ENCODE measurements at regions not wholly inside any gene's neighbourhood (a gene's known extent, or its start where the extent isn't known, plus 50 kb on each side); places are given as distances from the start of the nearest gene placed in this dataset.

DNA sequence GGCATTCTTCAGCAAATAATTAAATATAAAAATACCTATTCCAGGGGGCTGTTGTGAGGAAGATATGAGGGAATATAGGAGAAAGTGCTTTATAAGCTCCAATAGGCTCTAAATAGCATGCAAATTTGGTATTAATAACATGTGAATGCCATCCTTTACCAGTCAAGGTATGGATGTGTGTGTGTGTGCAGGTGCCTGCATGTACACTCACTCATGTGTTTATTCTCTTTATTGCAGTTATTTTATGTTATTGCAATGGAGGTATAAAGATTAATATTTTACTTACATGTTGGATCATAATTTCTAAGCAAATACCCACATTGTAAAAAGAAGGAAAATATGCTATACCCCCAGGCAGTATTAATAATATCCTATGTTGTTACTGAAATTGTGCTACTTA, 1093.0 kb upstream of the GYPC start:
- Histone ChIP-seq H3K9ac (ENCODE audit: low read depth in 1 of 3, low read length in 3 of 3) (no peak overlapping the region), H3K27me3 (ENCODE audit: control insufficient read depth in 3 of 3, insufficient read depth in 3 of 3, low read length in 3 of 3) (no peaks in the 10 kb centered on the region), H3K4me3 (ENCODE audit: low read length in 3 of 3) (no peak overlapping the region), H3K4me1 (ENCODE audit: control insufficient read depth in 3 of 3, insufficient read depth in 3 of 3, low read length in 3 of 3) (no peaks in the 10 kb centered on the region), H3K9me3 (ENCODE audit: control insufficient read depth in 3 of 3, low read length in 3 of 3) (no peaks in the 10 kb centered on the region), H3K36me3 (ENCODE audit: control insufficient read depth in 3 of 3, insufficient read depth in 3 of 3, low read length in 3 of 3) (no peaks in the 10 kb centered on the region), H3K27ac (ENCODE audit: low read depth, low read length) (no peak overlapping the region)

- Histone ChIP-seq H3K9ac (ENCODE audit: low read depth in 1 of 3, low read length in 3 of 3) (no peak overlapping the region), H3K27me3 (ENCODE audit: control insufficient read depth in 3 of 3, insufficient read depth in 3 of 3, low read length in 3 of 3) (no peaks in the 10 kb centered on the region), H3K4me3 (ENCODE audit: low read length in 3 of 3) (no peak overlapping the region), H3K4me1 (ENCODE audit: control insufficient read depth in 3 of 3, insufficient read depth in 3 of 3, low read length in 3 of 3) (no peaks in the 10 kb centered on the region), H3K36me3 (ENCODE audit: control insufficient read depth in 3 of 3, insufficient read depth in 3 of 3, low read length in 3 of 3) (no peaks in the 10 kb centered on the region), H3K9me3 (ENCODE audit: control insufficient read depth in 3 of 3, low read length in 3 of 3) (no peaks in the 10 kb centered on the region), H3K27ac (ENCODE audit: low read depth, low read length) (no peak overlapping the region)
Measured at GRCh38 chr2:125564471-125564870, 1091.5 kb upstream of the GYPC start.

DNA sequence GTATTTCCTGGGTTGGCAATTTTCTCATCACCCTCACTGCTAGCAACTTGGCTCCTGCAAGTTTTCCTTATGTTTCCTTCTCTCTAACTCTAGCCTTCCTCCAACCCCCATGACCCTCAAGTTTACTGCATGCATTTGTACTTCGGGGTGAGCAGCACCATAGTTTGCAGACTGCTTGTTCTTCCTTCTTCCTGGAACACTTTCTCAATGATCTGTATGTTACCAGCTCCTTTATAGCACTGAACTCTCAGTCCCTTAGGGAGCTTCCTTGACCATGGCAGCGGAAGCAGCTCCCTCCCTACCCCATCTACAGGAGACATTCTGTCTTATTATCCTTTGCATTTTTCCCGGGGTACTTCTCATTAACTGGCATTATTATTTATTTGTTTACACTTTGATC, 1089.5 kb upstream of the GYPC start:
- Histone ChIP-seq H3K4me3 (ENCODE audit: low read length in 3 of 3) (no peak overlapping the region), H3K9ac (ENCODE audit: low read depth in 1 of 3, low read length in 3 of 3) (no peak overlapping the region), H3K27ac (ENCODE audit: low read depth, low read length) (no peak overlapping the region), H3K9me3 (ENCODE audit: control insufficient read depth in 3 of 3, low read length in 3 of 3) (no peaks in the 10 kb centered on the region), H3K36me3 (ENCODE audit: control insufficient read depth in 3 of 3, insufficient read depth in 3 of 3, low read length in 3 of 3) (no peaks in the 10 kb centered on the region), H3K27me3 (ENCODE audit: control insufficient read depth in 3 of 3, insufficient read depth in 3 of 3, low read length in 3 of 3) (no peaks in the 10 kb centered on the region), H3K4me1 (ENCODE audit: control insufficient read depth in 3 of 3, insufficient read depth in 3 of 3, low read length in 3 of 3) (no peaks in the 10 kb centered on the region)

GRCh38 chr2:125567100-125567499, 1088.9 kb upstream of the GYPC start:
- H3K36me3 ChIP-seq (ENCODE audit: control insufficient read depth in 3 of 3, insufficient read depth in 3 of 3, low read length in 3 of 3): no peaks in the 10 kb centered on the region
- H3K4me3 ChIP-seq (ENCODE audit: low read length in 3 of 3): no peak overlapping the region
- H3K9me3 ChIP-seq (ENCODE audit: control insufficient read depth in 3 of 3, low read length in 3 of 3): no peaks in the 10 kb centered on the region
- H3K27me3 ChIP-seq (ENCODE audit: control insufficient read depth in 3 of 3, insufficient read depth in 3 of 3, low read length in 3 of 3): no peaks in the 10 kb centered on the region
- no peaks in the 10 kb centered on the region for H3K4me1 ChIP-seq (ENCODE audit: control insufficient read depth in 3 of 3, insufficient read depth in 3 of 3, low read length in 3 of 3)
- no peak overlapping the region for H3K27ac ChIP-seq (ENCODE audit: low read depth, low read length)
- no peak overlapping the region for H3K9ac ChIP-seq (ENCODE audit: low read depth in 1 of 3, low read length in 3 of 3)

DNA sequence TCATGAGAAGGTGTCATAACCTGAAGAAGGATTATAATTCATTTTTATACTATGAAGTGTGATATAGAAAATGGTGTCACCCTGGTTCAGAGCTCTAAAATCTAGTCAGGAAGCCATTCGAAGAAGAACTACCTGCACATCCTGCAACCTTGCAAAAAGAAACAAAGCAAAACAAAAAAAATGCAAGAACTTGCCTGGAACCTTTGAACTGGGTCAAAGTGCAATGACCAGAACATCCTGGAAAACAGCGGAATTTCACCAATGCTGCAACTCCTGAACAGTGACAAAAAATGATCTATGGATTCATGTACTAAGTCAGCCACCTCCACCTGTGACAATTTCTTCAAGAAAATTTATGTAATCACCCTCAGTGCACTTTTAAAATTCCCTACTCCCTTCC, 1083.3 kb upstream of the GYPC start:
- Histone ChIP-seq H3K4me1 (ENCODE audit: control insufficient read depth in 3 of 3, insufficient read depth in 3 of 3, low read length in 3 of 3) (no peaks in the 10 kb centered on the region), H3K9ac (ENCODE audit: low read depth in 1 of 3, low read length in 3 of 3) (no peak overlapping the region), H3K4me3 (ENCODE audit: low read length in 3 of 3) (no peak overlapping the region), H3K9me3 (ENCODE audit: control insufficient read depth in 3 of 3, low read length in 3 of 3) (no peaks in the 10 kb centered on the region), H3K27ac (ENCODE audit: low read depth, low read length) (no peak overlapping the region), H3K36me3 (ENCODE audit: control insufficient read depth in 3 of 3, insufficient read depth in 3 of 3, low read length in 3 of 3) (no peaks in the 10 kb centered on the region), H3K27me3 (ENCODE audit: control insufficient read depth in 3 of 3, insufficient read depth in 3 of 3, low read length in 3 of 3) (no peaks in the 10 kb centered on the region)

DNA sequence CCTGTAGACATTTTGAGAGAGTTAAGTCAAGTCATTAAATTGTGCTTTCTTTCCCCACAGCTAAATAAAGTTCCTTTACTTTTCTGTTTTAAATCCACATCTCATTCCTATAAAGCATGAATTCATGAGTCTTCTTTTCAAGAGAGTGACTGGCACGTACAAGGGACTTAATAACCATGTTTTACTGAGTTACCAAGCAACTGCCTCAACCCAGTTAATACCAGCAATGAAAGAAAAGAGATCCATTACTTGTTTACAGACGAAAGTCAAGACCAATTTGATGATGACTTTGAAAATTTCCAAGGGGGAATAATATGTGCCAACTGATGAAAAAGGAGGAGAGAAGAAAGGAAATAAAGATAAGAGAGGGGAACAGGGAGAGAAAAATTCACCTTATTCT, 1082.5 kb upstream of the GYPC start:
- Histone ChIP-seq H3K4me3 (ENCODE audit: low read length in 3 of 3) (no peak overlapping the region), H3K9me3 (ENCODE audit: control insufficient read depth in 3 of 3, low read length in 3 of 3) (no peaks in the 10 kb centered on the region), H3K27me3 (ENCODE audit: control insufficient read depth in 3 of 3, insufficient read depth in 3 of 3, low read length in 3 of 3) (no peaks in the 10 kb centered on the region), H3K27ac (ENCODE audit: low read depth, low read length) (no peak overlapping the region), H3K4me1 (ENCODE audit: control insufficient read depth in 3 of 3, insufficient read depth in 3 of 3, low read length in 3 of 3) (no peaks in the 10 kb centered on the region), H3K9ac (ENCODE audit: low read depth in 1 of 3, low read length in 3 of 3) (no peak overlapping the region), H3K36me3 (ENCODE audit: control insufficient read depth in 3 of 3, insufficient read depth in 3 of 3, low read length in 3 of 3) (no peaks in the 10 kb centered on the region)

DNA sequence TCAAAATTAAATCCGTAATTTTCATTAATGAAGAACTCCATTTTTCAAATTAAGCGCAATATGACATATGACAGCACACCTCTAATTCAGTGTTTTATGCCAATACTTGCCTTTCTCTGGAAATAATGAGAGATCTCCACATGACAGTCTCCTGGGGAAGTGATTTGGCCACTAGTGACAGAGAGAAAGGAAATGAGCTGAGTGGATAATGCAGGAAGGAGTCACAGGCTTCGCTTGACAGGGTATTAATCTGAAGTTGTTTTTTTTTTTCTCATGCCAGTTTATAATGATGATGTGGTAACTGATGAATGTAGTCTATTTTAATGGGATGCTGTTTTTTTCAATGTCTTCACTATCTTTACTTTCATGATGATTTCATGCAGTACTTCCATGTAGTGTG, 1079.4 kb upstream of the GYPC start:
- H3K4me3 ChIP-seq (ENCODE audit: low read length in 3 of 3): no peak overlapping the region
- H3K27me3 ChIP-seq (ENCODE audit: control insufficient read depth in 3 of 3, insufficient read depth in 3 of 3, low read length in 3 of 3): no peaks in the 10 kb centered on the region
- no peaks in the 10 kb centered on the region for H3K4me1 ChIP-seq (ENCODE audit: control insufficient read depth in 3 of 3, insufficient read depth in 3 of 3, low read length in 3 of 3)
- H3K36me3 ChIP-seq (ENCODE audit: control insufficient read depth in 3 of 3, insufficient read depth in 3 of 3, low read length in 3 of 3): no peaks in the 10 kb centered on the region
- no peaks in the 10 kb centered on the region for H3K9me3 ChIP-seq (ENCODE audit: control insufficient read depth in 3 of 3, low read length in 3 of 3)
- H3K9ac ChIP-seq (ENCODE audit: low read depth in 1 of 3, low read length in 3 of 3): no peak overlapping the region
- H3K27ac ChIP-seq (ENCODE audit: low read depth, low read length): no peak overlapping the region

DNA sequence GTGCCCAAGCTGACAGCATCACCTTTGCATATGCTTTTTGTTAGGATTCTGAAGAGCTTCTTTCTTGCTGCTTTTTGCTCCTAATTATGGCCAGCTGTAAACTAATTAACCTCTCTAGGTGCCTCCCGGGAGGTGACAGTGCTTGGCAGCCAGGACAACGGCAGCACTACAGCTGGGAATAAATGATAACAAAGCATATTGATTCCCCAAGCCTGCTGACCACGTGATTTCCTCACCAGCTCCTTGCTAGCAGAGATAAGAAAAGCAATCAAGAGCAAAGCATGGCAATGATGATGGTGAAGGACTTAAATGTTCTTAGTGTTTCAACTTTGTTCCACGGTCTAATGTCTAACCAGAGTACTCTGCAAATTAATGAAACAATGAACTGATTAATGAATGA, 1074.4 kb upstream of the GYPC start:
- Histone ChIP-seq H3K36me3 (ENCODE audit: control insufficient read depth in 3 of 3, insufficient read depth in 3 of 3, low read length in 3 of 3) (no peaks in the 10 kb centered on the region), H3K4me1 (ENCODE audit: control insufficient read depth in 3 of 3, insufficient read depth in 3 of 3, low read length in 3 of 3) (no peaks in the 10 kb centered on the region), H3K9ac (ENCODE audit: low read depth in 1 of 3, low read length in 3 of 3) (no peak overlapping the region), H3K4me3 (ENCODE audit: low read length in 3 of 3) (no peak overlapping the region), H3K9me3 (ENCODE audit: control insufficient read depth in 3 of 3, low read length in 3 of 3) (no peaks in the 10 kb centered on the region), H3K27ac (ENCODE audit: low read depth, low read length) (no peak overlapping the region), H3K27me3 (ENCODE audit: control insufficient read depth in 3 of 3, insufficient read depth in 3 of 3, low read length in 3 of 3) (no peaks in the 10 kb centered on the region)

GRCh38 chr2:125582516-125582915, 1073.4 kb upstream of the GYPC start:
- Histone ChIP-seq H3K27me3 (ENCODE audit: control insufficient read depth in 3 of 3, insufficient read depth in 3 of 3, low read length in 3 of 3) (no peaks in the 10 kb centered on the region), H3K4me1 (ENCODE audit: control insufficient read depth in 3 of 3, insufficient read depth in 3 of 3, low read length in 3 of 3) (no peaks in the 10 kb centered on the region), H3K9ac (ENCODE audit: low read depth in 1 of 3, low read length in 3 of 3) (no peak overlapping the region), H3K27ac (ENCODE audit: low read depth, low read length) (no peak overlapping the region), H3K9me3 (ENCODE audit: control insufficient read depth in 3 of 3, low read length in 3 of 3) (no peaks in the 10 kb centered on the region), H3K36me3 (ENCODE audit: control insufficient read depth in 3 of 3, insufficient read depth in 3 of 3, low read length in 3 of 3) (no peaks in the 10 kb centered on the region), H3K4me3 (ENCODE audit: low read length in 3 of 3) (no peak overlapping the region)

GRCh38 chr2:125584732-125585131, 1071.2 kb upstream of the GYPC start:
- H3K4me3 ChIP-seq (ENCODE audit: low read length in 3 of 3): no peak overlapping the region
- H3K27ac ChIP-seq (ENCODE audit: low read depth, low read length): no peak overlapping the region
- H3K4me1 ChIP-seq (ENCODE audit: control insufficient read depth in 3 of 3, insufficient read depth in 3 of 3, low read length in 3 of 3): no peaks in the 10 kb centered on the region
- H3K36me3 ChIP-seq (ENCODE audit: control insufficient read depth in 3 of 3, insufficient read depth in 3 of 3, low read length in 3 of 3): no peaks in the 10 kb centered on the region
- H3K27me3 ChIP-seq (ENCODE audit: control insufficient read depth in 3 of 3, insufficient read depth in 3 of 3, low read length in 3 of 3): no peaks in the 10 kb centered on the region
- H3K9me3 ChIP-seq (ENCODE audit: control insufficient read depth in 3 of 3, low read length in 3 of 3): no peaks in the 10 kb centered on the region
- H3K9ac ChIP-seq (ENCODE audit: low read depth in 1 of 3, low read length in 3 of 3): no peak overlapping the region

GRCh38 chr2:125588780-125589179, 1067.2 kb upstream of the GYPC start:
- H3K9me3 ChIP-seq (ENCODE audit: control insufficient read depth in 3 of 3, low read length in 3 of 3): no peaks in the 10 kb centered on the region
- H3K4me3 ChIP-seq (ENCODE audit: low read length in 3 of 3): no peak overlapping the region
- no peak overlapping the region for H3K9ac ChIP-seq (ENCODE audit: low read depth in 1 of 3, low read length in 3 of 3)
- no peaks in the 10 kb centered on the region for H3K4me1 ChIP-seq (ENCODE audit: control insufficient read depth in 3 of 3, insufficient read depth in 3 of 3, low read length in 3 of 3)
- no peak overlapping the region for H3K27ac ChIP-seq (ENCODE audit: low read depth, low read length)
- H3K27me3 ChIP-seq (ENCODE audit: control insufficient read depth in 3 of 3, insufficient read depth in 3 of 3, low read length in 3 of 3): no peaks in the 10 kb centered on the region
- H3K36me3 ChIP-seq (ENCODE audit: control insufficient read depth in 3 of 3, insufficient read depth in 3 of 3, low read length in 3 of 3): no peaks in the 10 kb centered on the region
